Mesodermal cell (in vitro differentiated cells): ENCODE measurements at regions not wholly inside any gene's neighbourhood (a gene's known extent, or its start where the extent isn't known, plus 50 kb on each side); places are given as distances from the start of the nearest gene placed in this dataset.

Experiments
- H3K27ac ChIP-seq: 2 replicates; pipeline ENCODE4 v1.7.0; 2013; ENCODE audit warnings: mild to moderate bottlenecking, low read depth, low read length, moderate library complexity; ENCODE audit not compliant: severe bottlenecking
- H3K36me3 ChIP-seq: 2 replicates; pipeline ENCODE4 v1.7.1; 2013; ENCODE audit warnings: mild to moderate bottlenecking, low read length, moderate library complexity; ENCODE audit not compliant: control insufficient read depth, insufficient read depth
- H3K4me1 ChIP-seq: one replicate; pipeline ENCODE4 v1.7.1; 2013; ENCODE audit warnings: mild to moderate bottlenecking, low read length; ENCODE audit not compliant: insufficient read depth, control insufficient read depth, poor library complexity, severe bottlenecking
- H3K4me3 ChIP-seq: 2 replicates; pipeline ENCODE4 v1.7.0; 2013; ENCODE audit warnings: low read length, control low read depth, mild to moderate bottlenecking; ENCODE audit not compliant: insufficient read depth, poor library complexity, severe bottlenecking; ENCODE audit errors: extremely low read depth
- H3K9me3 ChIP-seq: 2 replicates; pipeline ENCODE4 v1.7.1; 2013; ENCODE audit warnings: mild to moderate bottlenecking, low read length, moderate library complexity; ENCODE audit not compliant: control insufficient read depth
- WGBS, 2 experiments: methylation state at CpG; one replicate each; pipeline ENCODE4 v1.1.5; 2013; ENCODE audit warnings: missing lambda C conversion rate in 2 of 2; ENCODE audit not compliant: insufficient coverage in 2 of 2; 5-methylcytosine and 5-hydroxymethylcytosine counted together

- H3K27ac ChIP-seq: no peak overlapping the region
- no peaks in the 10 kb centered on the region for H3K36me3 ChIP-seq
- H3K4me3 ChIP-seq: no peak overlapping the region
- no peaks in the 10 kb centered on the region for H3K4me1 ChIP-seq
- no peaks in the 10 kb centered on the region for H3K9me3 ChIP-seq
Observed at GRCh38 chr3:146342989-146343388, 92.1 kb upstream of the PLSCR4 start.

- H3K4me3 ChIP-seq: no peak overlapping the region
- H3K4me1 ChIP-seq: no peaks in the 10 kb centered on the region
- 87 to 100% methylated on average over 4 of the region's 7 CpGs for WGBS, 2 experiments
- H3K36me3 ChIP-seq: no peaks in the 10 kb centered on the region
- no peaks in the 10 kb centered on the region for H3K9me3 ChIP-seq
- no peak overlapping the region for H3K27ac ChIP-seq
Observed at GRCh38 chr3:146339349-146339748, 88.4 kb upstream of the PLSCR4 start.

GRCh38 chr3:146337991-146338390, 87.1 kb upstream of the PLSCR4 start:
- H3K9me3 ChIP-seq: no peaks in the 10 kb centered on the region
- no peaks in the 10 kb centered on the region for H3K36me3 ChIP-seq
- no peak overlapping the region for H3K27ac ChIP-seq
- no peaks in the 10 kb centered on the region for H3K4me1 ChIP-seq
- H3K4me3 ChIP-seq: no peak overlapping the region
- WGBS, 2 experiments: 90 to 96% methylated on average over 3 to 4 of the region's 7 CpGs

GRCh38 chr3:146335386-146335785, 84.5 kb upstream of the PLSCR4 start:
- H3K4me3 ChIP-seq: no peak overlapping the region
- H3K36me3 ChIP-seq: no peaks in the 10 kb centered on the region
- H3K4me1 ChIP-seq: no peaks in the 10 kb centered on the region
- WGBS, 2 experiments: 100% methylated on average over 2 of the region's 3 CpGs; no CpG with 5 or more reads in 1 of the 2 experiments
- H3K27ac ChIP-seq: no peak overlapping the region
- H3K9me3 ChIP-seq: no peaks in the 10 kb centered on the region

- H3K4me3 ChIP-seq: no peak overlapping the region
- no peak overlapping the region for H3K27ac ChIP-seq
- no peaks in the 10 kb centered on the region for H3K4me1 ChIP-seq
- no peaks in the 10 kb centered on the region for H3K36me3 ChIP-seq
- 92 to 95% methylated on average over 4 to 6 of the region's 7 CpGs for WGBS, 2 experiments
- no peaks in the 10 kb centered on the region for H3K9me3 ChIP-seq
Observed at GRCh38 chr3:146334151-146334550, 83.2 kb upstream of the PLSCR4 start.

GRCh38 chr3:146331967-146332366, 81.1 kb upstream of the PLSCR4 start:
- Histone ChIP-seq H3K36me3 (no peaks in the 10 kb centered on the region), H3K4me3 (no peak overlapping the region), H3K27ac (no peak overlapping the region)

GRCh38 chr3:146326875-146327543, 76.1 kb upstream of the PLSCR4 start:
- Histone ChIP-seq H3K4me3 (no peak overlapping the region), H3K9me3 (no peaks in the 10 kb centered on the region), H3K4me1 (no peaks in the 10 kb centered on the region), H3K36me3 (no peaks in the 10 kb centered on the region), H3K27ac (no peak overlapping the region)
- WGBS, 2 experiments: 21 to 60% methylated on average over 2 of the region's 4 CpGs

More at GRCh38 chr3:146331967-146332366, 81.1 kb upstream of the PLSCR4 start:
- Histone ChIP-seq H3K9me3 (no peaks in the 10 kb centered on the region), H3K4me1 (no peaks in the 10 kb centered on the region)

GRCh38 chr3:146325170-146325569, 74.3 kb upstream of the PLSCR4 start:
- Histone ChIP-seq H3K9me3 (no peaks in the 10 kb centered on the region), H3K4me1 (no peaks in the 10 kb centered on the region), H3K4me3 (no peak overlapping the region)

GRCh38 chr3:146322216-146322817, 71.4 kb upstream of the PLSCR4 start:
- Histone ChIP-seq H3K27ac (no peak overlapping the region), H3K4me3 (no peak overlapping the region), H3K36me3 (no peaks in the 10 kb centered on the region), H3K4me1 (no peaks in the 10 kb centered on the region), H3K9me3 (no peaks in the 10 kb centered on the region)
- 83% methylated on average over 1 of the region's 2 CpGs; no CpG with 5 or more reads in 1 of the 2 experiments for WGBS, 2 experiments

More at GRCh38 chr3:146325170-146325569, 74.3 kb upstream of the PLSCR4 start:
- no peak overlapping the region for H3K27ac ChIP-seq
- H3K36me3 ChIP-seq: no peaks in the 10 kb centered on the region

GRCh38 chr3:146314871-146315270, 64.0 kb upstream of the PLSCR4 start:
- Histone ChIP-seq H3K4me3 (no peak overlapping the region), H3K4me1 (peaks cover 5% of the 10 kb centered on the region), H3K27ac (no peak overlapping the region), H3K9me3 (no peaks in the 10 kb centered on the region), H3K36me3 (no peaks in the 10 kb centered on the region)

- Histone ChIP-seq H3K4me1 (peaks cover 9% of the 10 kb centered on the region), H3K4me3 (no peak overlapping the region), H3K27ac (no peak overlapping the region), H3K9me3 (no peaks in the 10 kb centered on the region), H3K36me3 (no peaks in the 10 kb centered on the region)
- WGBS, 2 experiments: 100% methylated on average over 1 of the region's 1 CpG
Observed at GRCh38 chr3:146313746-146314111, 62.8 kb upstream of the PLSCR4 start.
